ENCODE measurements at regions not wholly inside any gene's neighbourhood (a gene's known extent, or its start where the extent isn't known, plus 50 kb on each side); places are given as distances from the start of the nearest gene placed in this dataset.

GRCh38 chr18:25425024-25425423, 73.1 kb upstream of the ZNF521 start:
- DNase-seq = no peak

- no peak for DNase-seq
Measured at GRCh38 chr18:25423760-25424159, 71.8 kb upstream of the ZNF521 start.

GRCh38 chr18:25423267-25423666, 71.3 kb upstream of the ZNF521 start:
- no peak for DNase-seq

GRCh38 chr18:25422230-25422629, 70.3 kb upstream of the ZNF521 start:
- DNase-seq = no peak

GRCh38 chr18:25420077-25420825, 68.3 kb upstream of the ZNF521 start:
- no peak for DNase-seq

GRCh38 chr18:25416374-25416773, 64.4 kb upstream of the ZNF521 start:
- no peak for DNase-seq

GRCh38 chr18:25409971-25410370, 58.0 kb upstream of the ZNF521 start:
- no peak for DNase-seq

GRCh38 chr18:25408293-25408692, 56.3 kb upstream of the ZNF521 start:
- DNase-seq = no peak

Data from NCI-H1105 (cell line).